RWPE1 (cell line): ENCODE measurements at regions not wholly inside any gene's neighbourhood (a gene's known extent, or its start where the extent isn't known, plus 50 kb on each side); places are given as distances from the start of the nearest gene placed in this dataset.

Experiments used
- CTCF ChIA-PET: fragments of 350-600 bp; sonication (Branson Sonifier 250); formaldehyde crosslinking; extraction: SDS; loops from one replicate; lab custom pipeline; 2021; lab: Yijun Ruan, JAX
- POLR2A ChIA-PET: fragments of 400-600 bp; formaldehyde crosslinking; extraction: SDS; loops from one replicate; lab custom pipeline; 2020; ENCODE audit warnings: antibody characterized with exemption; ENCODE audit not compliant: low non-redundant PET; lab: Yijun Ruan, JAX
- DNase-seq: peaks from one replicate; pipeline ENCODE4 v3.0.0; 2012; ENCODE audit warnings: low spot score
- H3K27ac ChIP-seq: fragments of 450-650 bp; 2 replicates; pipeline ENCODE4 v1.5.1; 2017
- CTCF ChIP-seq: fragments of 450-650 bp; conservative IDR thresholded peaks from 2 replicates; pipeline ENCODE4 v1.5.1; 2017; ENCODE audit warnings: low read depth, mild to moderate bottlenecking

- TF ChIP-seq CTCF = peak; percentile 79
- POLR2A ChIA-PET = no interaction called here
- H3K27ac ChIP-seq = no peak overlapping the region
- CTCF ChIA-PET = interaction anchor here (0.6 kb wide), 1 partner anchor 552 kb away, joined by 3 read pairs; no protein-coding TSS in a partner anchor
- peak; percentile 38 for DNase-seq
These were observed 534.6 kb upstream of the ATP11B start for GRCh38 chr3:182258538-182259177.

- ChIA-PET CTCF (no interaction called here), POLR2A (no interaction called here)
- TF ChIP-seq CTCF = no peak
- H3K27ac ChIP-seq = no peak overlapping the region
- DNase-seq = no peak
These were observed 533.7 kb upstream of the ATP11B start for GRCh38 chr3:182259579-182259978.

- CTCF ChIA-PET = no interaction called here
These were observed 532.3 kb upstream of the ATP11B start for GRCh38 chr3:182261041-182261440.

GRCh38 chr3:182268711-182269110 lies 524.6 kb upstream of the ATP11B start:
- no peak for DNase-seq
- H3K27ac ChIP-seq = no peak overlapping the region
- TF ChIP-seq CTCF = no peak
- POLR2A ChIA-PET = no interaction called here
- CTCF ChIA-PET = interaction anchor here (0.5 kb wide), 1 partner anchor 567 kb away, joined by 3 read pairs; no protein-coding TSS in a partner anchor

More at GRCh38 chr3:182261041-182261440, 532.3 kb upstream of the ATP11B start:
- no peak for DNase-seq
- POLR2A ChIA-PET = no interaction called here
- H3K27ac ChIP-seq = no peak overlapping the region
- TF ChIP-seq CTCF = no peak

GRCh38 chr3:182276512-182276911 lies 516.8 kb upstream of the ATP11B start:
- H3K27ac ChIP-seq = no peak overlapping the region
- no peak for TF ChIP-seq CTCF
- ChIA-PET CTCF (no interaction called here), POLR2A (no interaction called here)
- DNase-seq = no peak

- DNase-seq = no peak
- H3K27ac ChIP-seq = no peak overlapping the region
These were observed 508.5 kb upstream of the ATP11B start for GRCh38 chr3:182284793-182285192.

More at GRCh38 chr3:182284793-182285192, 508.5 kb upstream of the ATP11B start:
- TF ChIP-seq CTCF = no peak
- CTCF ChIA-PET = interaction anchor here (1.2 kb wide), 1 partner anchor 13 kb away, joined by 3 read pairs; no protein-coding TSS in a partner anchor
- POLR2A ChIA-PET = no interaction called here
